ENCODE measurements at regions not wholly inside any gene's neighbourhood (a gene's known extent, or its start where the extent isn't known, plus 50 kb on each side); places are given as distances from the start of the nearest gene placed in this dataset.

GRCh38 chr9:3773362-3774060, 247.7 kb upstream of the RFX3 start:
- POLR2A ChIA-PET = no interaction called here
- TF ChIP-seq, protein P1, sequence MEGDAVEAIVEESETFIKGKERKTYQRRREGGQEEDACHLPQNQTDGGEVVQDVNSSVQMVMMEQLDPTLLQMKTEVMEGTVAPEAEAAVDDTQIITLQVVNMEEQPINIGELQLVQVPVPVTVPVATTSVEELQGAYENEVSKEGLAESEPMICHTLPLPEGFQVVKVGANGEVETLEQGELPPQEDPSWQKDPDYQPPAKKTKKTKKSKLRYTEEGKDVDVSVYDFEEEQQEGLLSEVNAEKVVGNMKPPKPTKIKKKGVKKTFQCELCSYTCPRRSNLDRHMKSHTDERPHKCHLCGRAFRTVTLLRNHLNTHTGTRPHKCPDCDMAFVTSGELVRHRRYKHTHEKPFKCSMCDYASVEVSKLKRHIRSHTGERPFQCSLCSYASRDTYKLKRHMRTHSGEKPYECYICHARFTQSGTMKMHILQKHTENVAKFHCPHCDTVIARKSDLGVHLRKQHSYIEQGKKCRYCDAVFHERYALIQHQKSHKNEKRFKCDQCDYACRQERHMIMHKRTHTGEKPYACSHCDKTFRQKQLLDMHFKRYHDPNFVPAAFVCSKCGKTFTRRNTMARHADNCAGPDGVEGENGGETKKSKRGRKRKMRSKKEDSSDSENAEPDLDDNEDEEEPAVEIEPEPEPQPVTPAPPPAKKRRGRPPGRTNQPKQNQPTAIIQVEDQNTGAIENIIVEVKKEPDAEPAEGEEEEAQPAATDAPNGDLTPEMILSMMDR (IDR thresholded peaks at IDR 0.05; ENCODE audit: low read depth, low read length) = no peak
- H3K4me3 ChIP-seq (ENCODE audit: low read depth, low read length) = no peak overlapping the region
- CTCF ChIA-PET = no interaction called here
- peaks cover 2% of the 10 kb centered on the region for H3K27me3 ChIP-seq (ENCODE audit: control insufficient read depth, insufficient read depth, low read length)
- DNase-seq (ENCODE audit: low read depth, low spot score) = no peak
- no peak overlapping the region for H3K27ac ChIP-seq (ENCODE audit: low read depth, low read length)
- H3K9me3 ChIP-seq (ENCODE audit: control insufficient read depth, insufficient read depth, low read length) = no peaks in the 10 kb centered on the region

- H3K9me3 ChIP-seq (ENCODE audit: control insufficient read depth, insufficient read depth, low read length) = no peaks in the 10 kb centered on the region
- no peak overlapping the region for H3K27ac ChIP-seq (ENCODE audit: low read depth, low read length)
- no peak overlapping the region for H3K4me3 ChIP-seq (ENCODE audit: low read depth, low read length)
- peaks cover 2% of the 10 kb centered on the region for H3K27me3 ChIP-seq (ENCODE audit: control insufficient read depth, insufficient read depth, low read length)
- TF ChIP-seq, protein P1 (IDR thresholded peaks at IDR 0.05; ENCODE audit: low read depth, low read length) = no peak
- ChIA-PET CTCF (no interaction called here), POLR2A (no interaction called here)
- DNase-seq (ENCODE audit: low read depth, low spot score) = no peak
These were observed 243.8 kb upstream of the RFX3 start for GRCh38 chr9:3769646-3770045.

DNA sequence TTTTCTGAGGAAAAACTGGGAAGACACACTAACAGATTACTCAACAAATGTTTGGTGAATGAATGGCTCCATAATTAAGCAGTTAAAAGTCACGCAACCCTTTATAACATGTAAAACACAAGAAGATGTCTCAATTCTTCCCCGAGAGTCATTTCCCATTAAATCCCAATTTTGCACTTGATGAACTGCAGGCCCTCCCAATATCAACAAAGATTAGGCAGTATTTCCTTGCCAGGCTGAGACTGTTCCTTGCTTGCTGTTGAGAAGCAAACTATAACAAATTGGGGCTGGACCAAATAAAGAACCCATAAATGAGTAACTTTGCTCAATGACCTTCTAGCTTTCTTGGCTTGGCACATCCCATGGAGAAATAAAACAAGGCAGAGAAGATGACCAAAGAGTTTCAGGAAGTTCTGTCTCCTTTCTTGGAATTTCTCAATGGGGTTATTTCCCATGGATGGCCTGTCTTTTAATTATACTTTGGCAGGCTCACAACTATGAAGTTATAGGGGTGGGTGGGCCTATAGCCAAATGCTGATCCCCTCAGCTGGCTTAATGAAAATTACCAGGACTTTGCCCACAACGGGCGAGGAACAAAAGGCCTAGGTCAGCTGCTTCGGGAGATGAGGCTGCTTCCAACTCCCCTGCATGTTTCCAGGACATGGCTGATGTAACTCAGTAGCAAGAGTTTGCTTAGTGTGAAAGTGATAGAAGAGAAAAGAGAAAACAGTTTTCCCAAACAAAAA, 243.1 kb upstream of the RFX3 start:
- Histone ChIP-seq H3K4me3 (ENCODE audit: low read depth, low read length) (no peak overlapping the region), H3K27ac (ENCODE audit: low read depth, low read length) (no peak overlapping the region), H3K9me3 (ENCODE audit: control insufficient read depth, insufficient read depth, low read length) (no peaks in the 10 kb centered on the region), H3K27me3 (ENCODE audit: control insufficient read depth, insufficient read depth, low read length) (peaks cover 2% of the 10 kb centered on the region)
- ChIA-PET CTCF (no interaction called here), POLR2A (no interaction called here)
- no peak for DNase-seq (ENCODE audit: low read depth, low spot score)
- TF ChIP-seq, protein P1 (IDR thresholded peaks at IDR 0.05; ENCODE audit: low read depth, low read length) = no peak

DNA sequence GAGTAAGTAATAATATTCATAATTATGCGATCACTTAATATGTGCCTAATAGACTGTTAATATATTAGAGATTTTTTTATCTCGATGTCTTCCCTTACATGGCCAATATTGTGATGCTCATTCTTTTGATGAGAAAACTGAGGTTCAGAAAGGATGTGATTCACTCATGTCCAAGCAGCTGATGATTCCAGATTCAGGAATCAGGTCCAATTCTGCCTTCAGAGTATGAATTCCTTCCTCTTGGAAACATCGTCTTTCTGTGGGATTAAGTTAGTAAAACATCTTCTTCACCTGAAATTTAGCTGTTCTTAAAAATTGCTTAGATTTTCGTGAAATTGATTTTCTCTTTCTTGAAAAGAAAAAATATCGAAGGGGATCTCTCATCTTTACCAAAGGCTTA, 242.5 kb upstream of the RFX3 start:
- no peak for DNase-seq (ENCODE audit: low read depth, low spot score)
- no peaks in the 10 kb centered on the region for H3K9me3 ChIP-seq (ENCODE audit: control insufficient read depth, insufficient read depth, low read length)
- TF ChIP-seq, protein P1 (IDR thresholded peaks at IDR 0.05; ENCODE audit: low read depth, low read length) = no peak
- POLR2A ChIA-PET = interaction anchor here (0.6 kb wide), 1 partner anchor 497 kb away, joined by 4 read pairs; no protein-coding TSS in a partner anchor
- H3K27ac ChIP-seq (ENCODE audit: low read depth, low read length) = no peak overlapping the region
- CTCF ChIA-PET = no interaction called here
- H3K4me3 ChIP-seq (ENCODE audit: low read depth, low read length) = no peak overlapping the region
- H3K27me3 ChIP-seq (ENCODE audit: control insufficient read depth, insufficient read depth, low read length) = peaks cover 2% of the 10 kb centered on the region

GRCh38 chr9:3762076-3762475, 236.3 kb upstream of the RFX3 start:
- no peaks in the 10 kb centered on the region for H3K27me3 ChIP-seq (ENCODE audit: control insufficient read depth, insufficient read depth, low read length)
- H3K27ac ChIP-seq (ENCODE audit: low read depth, low read length) = no peak overlapping the region
- ChIA-PET POLR2A (no interaction called here), CTCF (interaction anchor here (1.1 kb wide), 1 partner anchor 605 kb away, joined by 3 read pairs; no protein-coding TSS in a partner anchor)
- H3K9me3 ChIP-seq (ENCODE audit: control insufficient read depth, insufficient read depth, low read length) = no peaks in the 10 kb centered on the region
- DNase-seq (ENCODE audit: low read depth, low spot score) = no peak
- no peak overlapping the region for H3K4me3 ChIP-seq (ENCODE audit: low read depth, low read length)
- TF ChIP-seq, protein P1 (IDR thresholded peaks at IDR 0.05; ENCODE audit: low read depth, low read length) = no peak

All from AG04450 (cell line).